Ishikawa (cell line): ENCODE measurements at regions not wholly inside any gene's neighbourhood (a gene's known extent, or its start where the extent isn't known, plus 50 kb on each side); places are given as distances from the start of the nearest gene placed in this dataset.

Source experiments
- CEBPB ChIP-seq: IDR thresholded peaks from 2 replicates; pipeline ENCODE4 v1.6.1; 2012
- FOXM1 ChIP-seq: IDR thresholded peaks from 2 replicates; pipeline ENCODE4 v1.6.1; 2012; ENCODE audit warnings: low read depth, borderline replicate concordance
- NFIC ChIP-seq: IDR thresholded peaks from 2 replicates; pipeline ENCODE4 v1.6.1; 2012
- RAD21 ChIP-seq: IDR thresholded peaks from 2 replicates; pipeline ENCODE4 v1.6.1; 2012; ENCODE audit warnings: low read depth
- TAF1 ChIP-seq: IDR thresholded peaks from 2 replicates; pipeline ENCODE4 v1.6.1; 2012; ENCODE audit warnings: low read depth, mild to moderate bottlenecking
- TEAD4 ChIP-seq: IDR thresholded peaks from 2 replicates; pipeline ENCODE4 v1.6.1; 2012
- YY1 ChIP-seq: IDR thresholded peaks from 2 replicates; pipeline ENCODE4 v1.6.1; 2012; ENCODE audit warnings: low read depth
- ZBTB7A ChIP-seq: IDR thresholded peaks from 2 replicates; pipeline ENCODE4 v1.6.1; 2012; ENCODE audit warnings: low read depth
- TF ChIP-seq, protein P1 (sequence below): IDR thresholded peaks from 2 replicates; pipeline ENCODE4 v1.6.1; 2012
- TF ChIP-seq, protein P2 (sequence below): IDR thresholded peaks from 2 replicates; pipeline ENCODE4 v1.6.1; 2012; ENCODE audit warnings: low read depth, mild to moderate bottlenecking
- TF ChIP-seq, protein P3 (sequence below): IDR thresholded peaks from 2 replicates; pipeline ENCODE4 v1.6.1; 2012

DNA sequence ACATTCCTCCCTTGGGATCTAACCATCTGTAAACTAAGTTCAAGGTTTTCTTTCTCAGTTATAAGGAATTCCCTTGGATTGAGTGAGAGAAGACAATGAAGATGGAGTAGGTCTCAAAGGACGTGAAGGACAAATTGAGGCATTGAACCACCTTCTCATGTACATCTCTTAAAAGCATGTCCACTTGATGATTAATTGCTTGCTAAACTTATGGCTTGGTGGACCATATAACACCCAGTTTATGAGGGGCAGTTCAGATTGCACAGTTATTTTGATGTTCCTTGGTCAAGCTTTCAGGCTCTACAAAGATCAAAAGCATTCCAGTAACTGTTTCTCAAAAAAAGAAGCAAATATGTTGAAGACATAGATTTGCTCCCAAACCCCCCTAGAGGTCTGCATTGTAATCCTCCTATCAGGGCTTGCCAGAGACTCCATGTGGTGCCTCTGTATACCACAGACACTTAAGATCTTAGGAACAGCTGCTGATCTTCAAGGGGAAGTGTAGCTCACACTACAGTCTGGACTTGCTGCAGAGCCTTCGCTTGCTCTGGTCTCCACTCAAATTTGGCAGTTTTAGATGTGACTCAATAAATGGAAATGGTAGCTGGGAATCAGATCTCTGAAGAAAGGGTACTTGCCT lies 56.9 kb upstream of the ALDH1A1 start:
- TF ChIP-seq, protein P1, sequence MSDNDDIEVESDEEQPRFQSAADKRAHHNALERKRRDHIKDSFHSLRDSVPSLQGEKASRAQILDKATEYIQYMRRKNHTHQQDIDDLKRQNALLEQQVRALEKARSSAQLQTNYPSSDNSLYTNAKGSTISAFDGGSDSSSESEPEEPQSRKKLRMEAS: no peak
- no peak for TF ChIP-seq FOXM1
- no peak for TF ChIP-seq TAF1
- TF ChIP-seq, protein P2, sequence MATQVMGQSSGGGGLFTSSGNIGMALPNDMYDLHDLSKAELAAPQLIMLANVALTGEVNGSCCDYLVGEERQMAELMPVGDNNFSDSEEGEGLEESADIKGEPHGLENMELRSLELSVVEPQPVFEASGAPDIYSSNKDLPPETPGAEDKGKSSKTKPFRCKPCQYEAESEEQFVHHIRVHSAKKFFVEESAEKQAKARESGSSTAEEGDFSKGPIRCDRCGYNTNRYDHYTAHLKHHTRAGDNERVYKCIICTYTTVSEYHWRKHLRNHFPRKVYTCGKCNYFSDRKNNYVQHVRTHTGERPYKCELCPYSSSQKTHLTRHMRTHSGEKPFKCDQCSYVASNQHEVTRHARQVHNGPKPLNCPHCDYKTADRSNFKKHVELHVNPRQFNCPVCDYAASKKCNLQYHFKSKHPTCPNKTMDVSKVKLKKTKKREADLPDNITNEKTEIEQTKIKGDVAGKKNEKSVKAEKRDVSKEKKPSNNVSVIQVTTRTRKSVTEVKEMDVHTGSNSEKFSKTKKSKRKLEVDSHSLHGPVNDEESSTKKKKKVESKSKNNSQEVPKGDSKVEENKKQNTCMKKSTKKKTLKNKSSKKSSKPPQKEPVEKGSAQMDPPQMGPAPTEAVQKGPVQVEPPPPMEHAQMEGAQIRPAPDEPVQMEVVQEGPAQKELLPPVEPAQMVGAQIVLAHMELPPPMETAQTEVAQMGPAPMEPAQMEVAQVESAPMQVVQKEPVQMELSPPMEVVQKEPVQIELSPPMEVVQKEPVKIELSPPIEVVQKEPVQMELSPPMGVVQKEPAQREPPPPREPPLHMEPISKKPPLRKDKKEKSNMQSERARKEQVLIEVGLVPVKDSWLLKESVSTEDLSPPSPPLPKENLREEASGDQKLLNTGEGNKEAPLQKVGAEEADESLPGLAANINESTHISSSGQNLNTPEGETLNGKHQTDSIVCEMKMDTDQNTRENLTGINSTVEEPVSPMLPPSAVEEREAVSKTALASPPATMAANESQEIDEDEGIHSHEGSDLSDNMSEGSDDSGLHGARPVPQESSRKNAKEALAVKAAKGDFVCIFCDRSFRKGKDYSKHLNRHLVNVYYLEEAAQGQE: no peak
- TF ChIP-seq ZBTB7A: no peak
- TF ChIP-seq RAD21: no peak
- TF ChIP-seq TEAD4: no peak
- TF ChIP-seq YY1: no peak
- TF ChIP-seq, protein P3, sequence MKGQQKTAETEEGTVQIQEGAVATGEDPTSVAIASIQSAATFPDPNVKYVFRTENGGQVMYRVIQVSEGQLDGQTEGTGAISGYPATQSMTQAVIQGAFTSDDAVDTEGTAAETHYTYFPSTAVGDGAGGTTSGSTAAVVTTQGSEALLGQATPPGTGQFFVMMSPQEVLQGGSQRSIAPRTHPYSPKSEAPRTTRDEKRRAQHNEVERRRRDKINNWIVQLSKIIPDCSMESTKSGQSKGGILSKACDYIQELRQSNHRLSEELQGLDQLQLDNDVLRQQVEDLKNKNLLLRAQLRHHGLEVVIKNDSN: no peak
- no peak for TF ChIP-seq CEBPB
- TF ChIP-seq NFIC: no peak
